C4-2B (cell line): ENCODE measurements at regions not wholly inside any gene's neighbourhood (a gene's known extent, or its start where the extent isn't known, plus 50 kb on each side); places are given as distances from the start of the nearest gene placed in this dataset.

Source experiments
- H3K27ac ChIP-seq: fragments of 450-650 bp; 2 replicates; pipeline ENCODE4 v1.5.1; 2017
- CTCF ChIP-seq: fragments of 450-650 bp; conservative IDR thresholded peaks from 2 replicates; pipeline ENCODE4 v1.5.1; 2017; ENCODE audit warnings: mild to moderate bottlenecking
- ZFX ChIP-seq: fragments of 450-650 bp; IDR thresholded peaks from 2 replicates; pipeline ENCODE4 v1.6.1; 2017

GRCh38 chr5:50965654-50966375 is 299.4 kb downstream of the PARP8 start:
- TF ChIP-seq ZFX (no peak), CTCF (no peak)

GRCh38 chr5:50967009-50967562 is 300.6 kb downstream of the PARP8 start:
- TF ChIP-seq ZFX (no peak), CTCF (no peak)

More at GRCh38 chr5:50965654-50966375, 299.4 kb downstream of the PARP8 start:
- no peak overlapping the region for H3K27ac ChIP-seq

DNA sequence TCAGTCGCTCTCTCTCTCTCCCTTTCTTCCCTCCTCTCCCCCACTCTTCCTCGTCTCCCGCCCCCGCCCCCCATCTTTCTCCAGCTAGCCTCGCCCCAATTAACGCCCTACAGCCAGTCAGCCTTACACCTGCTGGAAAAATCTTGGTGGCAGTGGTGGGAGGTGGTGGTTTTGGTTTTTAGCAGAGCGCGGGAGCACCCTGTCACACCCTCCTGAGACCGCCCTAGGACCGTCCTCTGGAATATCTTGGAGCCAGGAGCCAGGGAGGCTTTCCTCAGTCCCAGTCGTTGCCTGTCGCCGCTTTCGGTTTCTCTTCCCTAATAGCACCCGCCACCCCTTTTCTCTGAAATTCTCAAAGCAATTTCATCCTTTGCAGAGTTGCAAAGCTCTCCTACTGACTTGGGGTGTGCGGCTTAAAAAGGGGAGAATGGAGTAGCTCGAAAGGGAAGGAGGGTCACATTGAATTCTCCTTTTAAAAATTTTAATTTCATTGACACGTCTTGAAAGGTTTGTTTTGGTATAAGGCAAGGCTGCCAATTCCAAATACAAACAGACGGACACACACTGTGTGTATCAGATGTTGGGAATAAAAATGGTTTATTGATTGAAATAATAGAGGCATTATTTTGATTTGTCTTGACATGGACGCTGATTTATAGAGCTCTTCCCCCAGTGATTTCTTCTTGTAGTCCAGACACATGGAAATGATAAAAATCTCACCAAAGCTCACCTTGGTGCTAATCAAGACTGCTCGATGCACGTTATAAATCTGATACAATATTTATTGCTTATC is 301.3 kb downstream of the PARP8 start:
- H3K27ac ChIP-seq, result no peak overlapping the region
- TF ChIP-seq CTCF (no peak), ZFX (no peak)

More at GRCh38 chr5:50967009-50967562, 300.6 kb downstream of the PARP8 start:
- H3K27ac ChIP-seq, result no peak overlapping the region

- no peak for TF ChIP-seq CTCF
- no peak for TF ChIP-seq ZFX
Measured at GRCh38 chr5:50968356-50969149, 302.1 kb downstream of the PARP8 start.

DNA sequence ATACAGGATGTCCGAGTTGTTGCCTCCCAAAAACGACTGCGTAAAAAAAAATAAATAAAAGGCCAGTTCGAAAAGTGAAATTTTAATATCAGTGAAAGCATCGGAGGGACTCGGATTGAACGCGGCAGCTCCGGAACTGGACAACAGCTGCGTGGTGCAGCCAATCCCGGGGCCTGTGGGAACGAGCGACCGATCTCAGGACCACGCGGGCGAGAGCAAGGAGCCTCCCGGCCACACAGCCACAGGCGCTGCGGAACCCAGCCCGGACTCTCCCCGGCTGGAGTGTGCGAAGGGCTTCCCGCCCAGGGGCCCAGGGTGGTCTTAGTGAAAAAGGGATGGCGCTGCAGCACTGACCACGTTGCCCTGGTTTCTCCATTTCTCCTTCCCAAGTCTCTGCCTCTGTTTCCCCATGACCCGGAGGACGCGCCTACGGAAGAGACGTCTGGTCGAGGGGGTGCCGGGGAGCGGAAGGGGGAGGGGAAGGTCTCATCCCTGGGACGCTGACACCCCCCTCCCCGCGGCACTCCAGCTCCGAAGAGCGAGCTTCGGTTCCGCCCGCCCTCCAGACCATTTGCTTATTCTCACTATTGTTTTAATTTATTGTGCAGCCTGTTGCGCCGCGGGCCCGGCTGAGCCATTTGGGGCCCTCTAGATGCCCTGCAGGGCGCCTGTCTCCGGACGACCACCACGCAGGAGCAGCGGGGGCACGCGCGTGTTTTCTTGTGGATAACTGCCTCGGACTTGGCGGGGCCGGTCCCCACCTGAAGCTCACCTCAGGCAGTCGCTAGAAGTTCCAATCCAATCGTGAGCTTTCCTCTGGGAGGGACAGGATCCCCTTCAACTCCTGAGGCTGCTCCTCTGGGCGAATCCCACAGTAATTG is 303.0 kb downstream of the PARP8 start:
- TF ChIP-seq ZFX (no peak), CTCF (no peak)
- H3K27ac ChIP-seq, result no peak overlapping the region

More at GRCh38 chr5:50968356-50969149, 302.1 kb downstream of the PARP8 start:
- H3K27ac ChIP-seq, result no peak overlapping the region

- H3K27ac ChIP-seq, result no peak overlapping the region
- TF ChIP-seq CTCF (no peak), ZFX (no peak)
Measured at GRCh38 chr5:50975840-50976239, 309.4 kb downstream of the PARP8 start.
